A549 (cell line): ENCODE measurements at regions not wholly inside any gene's neighbourhood (a gene's known extent, or its start where the extent isn't known, plus 50 kb on each side); places are given as distances from the start of the nearest gene placed in this dataset.

Experiments used
- ATAC-seq, 2 experiments: fragments of 200-7000 bp in 1 of 2; fragments of >200 bp in 1 of 2; cut with Nextera tagmentation in 1 of 2; cut with Tn5 transposase in 1 of 2; 3 replicates each; pipeline versions ENCODE4 v1.8.0 to v1.9.1; 2018 to 2020; ENCODE audit warnings: mild to moderate bottlenecking in 1 of 2, moderate library complexity in 1 of 2
- CTCF ChIA-PET: fragments of 300-600 bp; sonication (Branson Sonifier 250); formaldehyde crosslinking; extraction: SDS; loops from one replicate; lab custom pipeline; 2021; ENCODE audit warnings: antibody characterized with exemption, inconsistent platforms; lab: Yijun Ruan, JAX
- POLR2A ChIA-PET: fragments of 350-600 bp; formaldehyde crosslinking; extraction: SDS; loops from one replicate; lab custom pipeline; 2021; ENCODE audit warnings: antibody characterized with exemption, inconsistent platforms; lab: Yijun Ruan, JAX
- DNase-seq, 2 experiments: peaks; one replicate each; pipeline versions ENCODE4 v3.0.0 to v3.0.0-alpha.2; 2011 to 2016; ENCODE audit warnings: low read depth in 1 of 2, low spot score in 1 of 2
- FAIRE-seq: peaks from 2 replicates; lab custom pipeline; 2011; peaks lifted over from hg19 to GRCh38; lab: Jason Lieb, UNC
- H3K27ac ChIP-seq, 2 experiments: fragments of >200 bp; sonication (Bioruptor Twin); formaldehyde crosslinking; 3 replicates each; pipeline ENCODE4 v1.5.1; 2016 to 2017
- H3K4me1 ChIP-seq: fragments of >200 bp; sonication (Bioruptor Twin); formaldehyde crosslinking; 3 replicates; pipeline ENCODE4 v1.6.1; 2016
- H3K4me2 ChIP-seq: fragments of >200 bp; sonication (Bioruptor Twin); formaldehyde crosslinking; 3 replicates; pipeline ENCODE4 v1.6.1; 2016
- H3K4me3 ChIP-seq: fragments of >200 bp; sonication (Bioruptor Twin); formaldehyde crosslinking; 3 replicates; pipeline ENCODE4 v1.5.1; 2016
- H3K9me3 ChIP-seq: fragments of >200 bp; sonication (Bioruptor Twin); formaldehyde crosslinking; 3 replicates; pipeline ENCODE4 v1.6.1; 2016
- CEBPB ChIP-seq, 2 experiments: fragments of >200 bp in 1 of 2; sonication (Bioruptor Twin) in 1 of 2; formaldehyde crosslinking in 1 of 2; IDR thresholded peaks; 2 replicates each; pipeline ENCODE4 v1.6.1; 2012 to 2016
- CHD2 ChIP-seq: fragments of 150-350 bp; IDR thresholded peaks from 2 replicates; pipeline ENCODE4 v1.6.1; 2014; ENCODE audit warnings: low read length; ENCODE audit not compliant: partially characterized antibody
- CHD4 ChIP-seq: fragments of 200-600 bp; sonication (generic); IDR thresholded peaks from 2 replicates; pipeline ENCODE4 v1.6.1; 2016; ENCODE audit warnings: antibody characterized with exemption, mild to moderate bottlenecking, borderline replicate concordance
- EHF ChIP-seq: fragments of 250-450 bp; sonication (Bioruptor Pico); IDR thresholded peaks from 2 replicates; pipeline ENCODE4 v1.5.0; 2020; ENCODE audit warnings: mild to moderate bottlenecking
- EP300 ChIP-seq, 2 experiments: fragments of >200 bp; sonication (Bioruptor Twin); formaldehyde crosslinking; IDR thresholded peaks; 2 replicates in 1 of 2; 3 replicates in 1 of 2; pipeline ENCODE4 v1.6.1; 2016 to 2017
- FOSB ChIP-seq: fragments of 250-450 bp; sonication (Bioruptor Pico); IDR thresholded peaks from 2 replicates; pipeline ENCODE4 v1.5.0; 2020; ENCODE audit warnings: mild to moderate bottlenecking, moderate library complexity
- FOSL2 ChIP-seq, 2 experiments: fragments of 450-650 bp in 1 of 2; fragments of >200 bp in 1 of 2; sonication (Bioruptor Twin) in 1 of 2; formaldehyde crosslinking; IDR thresholded peaks; 2 replicates each; pipeline versions ENCODE4 v1.5.0 to v1.6.1; 2016 to 2020; ENCODE audit warnings: mild to moderate bottlenecking in 1 of 2, moderate library complexity in 1 of 2
- FOXS1 ChIP-seq: fragments of 250-450 bp; sonication (Bioruptor Pico); IDR thresholded peaks from 2 replicates; pipeline ENCODE4 v1.5.0; 2020; ENCODE audit warnings: mild to moderate bottlenecking, moderate library complexity
- HOXB13 ChIP-seq: fragments of 250-450 bp; sonication (Bioruptor Pico); IDR thresholded peaks from 2 replicates; pipeline ENCODE4 v1.5.0; 2020; ENCODE audit warnings: low read depth, mild to moderate bottlenecking, moderate library complexity
- HOXB5 ChIP-seq: fragments of 250-450 bp; sonication (Bioruptor Pico); IDR thresholded peaks from 2 replicates; pipeline ENCODE4 v1.5.0; 2020; ENCODE audit warnings: mild to moderate bottlenecking, moderate library complexity
- MAFK ChIP-seq: fragments of 450-650 bp; IDR thresholded peaks from 2 replicates; pipeline ENCODE4 v1.6.1; 2014; ENCODE audit not compliant: partially characterized antibody
- MAZ ChIP-seq: fragments of 150-350 bp; IDR thresholded peaks from 2 replicates; pipeline ENCODE4 v1.6.1; 2014; ENCODE audit warnings: antibody characterized with exemption, low read depth, low read length, borderline replicate concordance
- MYC ChIP-seq: IDR thresholded peaks from 2 replicates; pipeline ENCODE4 v1.6.1; 2012; ENCODE audit warnings: mild to moderate bottlenecking, inconsistent platforms, low read length, improper control_type of control experiment, borderline replicate concordance
- NR3C1 ChIP-seq: fragments of >200 bp; sonication (Bioruptor Twin); formaldehyde crosslinking; IDR thresholded peaks from 3 replicates; pipeline ENCODE4 v1.6.1; 2017
- RCOR1 ChIP-seq: fragments of 150-350 bp; IDR thresholded peaks from 2 replicates; pipeline ENCODE4 v1.6.1; 2014; ENCODE audit warnings: antibody characterized with exemption, low read length, low read depth
- TP53 ChIP-seq: fragments of 250-450 bp; sonication (Bioruptor Pico); IDR thresholded peaks from 2 replicates; pipeline ENCODE4 v1.5.0; 2021; ENCODE audit warnings: mild to moderate bottlenecking, moderate library complexity
- WGBS: methylation state at CpG from one replicate; pipeline ENCODE4 v1.1.6; 2017; ENCODE audit errors: missing lambda C conversion rate; 5-methylcytosine and 5-hydroxymethylcytosine counted together
- TF ChIP-seq, protein P1 (sequence below): IDR thresholded peaks from 2 replicates; pipeline ENCODE4 v1.6.1; 2012
- TF ChIP-seq, protein P2 (sequence below): fragments of 150-350 bp; IDR thresholded peaks from 2 replicates; pipeline ENCODE4 v1.6.1; 2014; ENCODE audit warnings: low read depth, mild to moderate bottlenecking, low read length
- TF ChIP-seq, protein P3 (sequence below): fragments of 450-650 bp; IDR thresholded peaks from 2 replicates; pipeline ENCODE4 v1.6.1; 2014; ENCODE audit warnings: antibody characterized with exemption
- TF ChIP-seq, protein P4 (sequence below): fragments of >200 bp; sonication (Bioruptor Twin); formaldehyde crosslinking; IDR thresholded peaks from 3 replicates; pipeline ENCODE4 v1.5.1; 2016
- TF ChIP-seq, protein P5 (sequence below): fragments of 200-600 bp; sonication (generic); IDR thresholded peaks from 2 replicates; pipeline ENCODE4 v1.6.1; 2016; ENCODE audit warnings: antibody characterized with exemption, mild to moderate bottlenecking, moderate library complexity
- TF ChIP-seq, protein P6 (sequence below): fragments of >200 bp; sonication (Bioruptor Twin); formaldehyde crosslinking; IDR thresholded peaks from 3 replicates; pipeline ENCODE4 v1.6.1; 2016

DNA sequence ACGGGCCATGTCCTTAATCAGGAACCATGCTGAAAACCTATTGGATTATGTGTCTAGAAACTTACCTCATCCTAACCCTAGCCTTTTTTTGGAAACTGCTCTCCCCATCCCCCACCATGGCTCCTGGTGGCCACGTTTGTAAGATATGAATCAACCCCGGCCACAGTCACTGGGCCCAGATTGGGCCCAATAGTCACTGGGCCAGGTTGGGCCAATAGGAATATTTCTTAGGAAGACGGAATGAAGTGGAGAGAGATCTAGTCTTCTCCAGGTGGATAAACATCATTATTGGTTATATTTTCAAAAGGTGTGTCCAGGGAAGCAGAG lies 468.7 kb downstream of the ARHGEF28 start:
- ChIA-PET CTCF (interaction anchor here (1.4 kb wide), 1 partner anchor 547 kb away, joined by 4 read pairs; no protein-coding TSS in a partner anchor), POLR2A (no interaction called here)
- TF ChIP-seq, protein P1, sequence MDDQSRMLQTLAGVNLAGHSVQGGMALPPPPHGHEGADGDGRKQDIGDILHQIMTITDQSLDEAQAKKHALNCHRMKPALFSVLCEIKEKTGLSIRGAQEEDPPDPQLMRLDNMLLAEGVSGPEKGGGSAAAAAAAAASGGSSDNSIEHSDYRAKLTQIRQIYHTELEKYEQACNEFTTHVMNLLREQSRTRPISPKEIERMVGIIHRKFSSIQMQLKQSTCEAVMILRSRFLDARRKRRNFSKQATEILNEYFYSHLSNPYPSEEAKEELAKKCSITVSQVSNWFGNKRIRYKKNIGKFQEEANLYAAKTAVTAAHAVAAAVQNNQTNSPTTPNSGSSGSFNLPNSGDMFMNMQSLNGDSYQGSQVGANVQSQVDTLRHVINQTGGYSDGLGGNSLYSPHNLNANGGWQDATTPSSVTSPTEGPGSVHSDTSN = no peak
- TF ChIP-seq TP53 (CRISPR knock-in tag) = no peak
- TF ChIP-seq CEBPB (IDR thresholded peaks at IDR 0.05) = no peak
- no peak for TF ChIP-seq MYC
- TF ChIP-seq EHF (CRISPR knock-in tag) = no peak
- TF ChIP-seq FOXS1 (CRISPR knock-in tag) = no peak
- TF ChIP-seq HOXB5 (CRISPR knock-in tag) = no peak
- TF ChIP-seq MAZ = no peak
- TF ChIP-seq, protein P2, sequence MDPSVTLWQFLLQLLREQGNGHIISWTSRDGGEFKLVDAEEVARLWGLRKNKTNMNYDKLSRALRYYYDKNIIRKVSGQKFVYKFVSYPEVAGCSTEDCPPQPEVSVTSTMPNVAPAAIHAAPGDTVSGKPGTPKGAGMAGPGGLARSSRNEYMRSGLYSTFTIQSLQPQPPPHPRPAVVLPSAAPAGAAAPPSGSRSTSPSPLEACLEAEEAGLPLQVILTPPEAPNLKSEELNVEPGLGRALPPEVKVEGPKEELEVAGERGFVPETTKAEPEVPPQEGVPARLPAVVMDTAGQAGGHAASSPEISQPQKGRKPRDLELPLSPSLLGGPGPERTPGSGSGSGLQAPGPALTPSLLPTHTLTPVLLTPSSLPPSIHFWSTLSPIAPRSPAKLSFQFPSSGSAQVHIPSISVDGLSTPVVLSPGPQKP = no peak
- TF ChIP-seq, protein P3, sequence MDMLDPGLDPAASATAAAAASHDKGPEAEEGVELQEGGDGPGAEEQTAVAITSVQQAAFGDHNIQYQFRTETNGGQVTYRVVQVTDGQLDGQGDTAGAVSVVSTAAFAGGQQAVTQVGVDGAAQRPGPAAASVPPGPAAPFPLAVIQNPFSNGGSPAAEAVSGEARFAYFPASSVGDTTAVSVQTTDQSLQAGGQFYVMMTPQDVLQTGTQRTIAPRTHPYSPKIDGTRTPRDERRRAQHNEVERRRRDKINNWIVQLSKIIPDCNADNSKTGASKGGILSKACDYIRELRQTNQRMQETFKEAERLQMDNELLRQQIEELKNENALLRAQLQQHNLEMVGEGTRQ = no peak
- TF ChIP-seq CHD4 = no peak
- TF ChIP-seq HOXB13 = no peak
- TF ChIP-seq FOSB (CRISPR knock-in tag) = no peak
- TF ChIP-seq, protein P4, sequence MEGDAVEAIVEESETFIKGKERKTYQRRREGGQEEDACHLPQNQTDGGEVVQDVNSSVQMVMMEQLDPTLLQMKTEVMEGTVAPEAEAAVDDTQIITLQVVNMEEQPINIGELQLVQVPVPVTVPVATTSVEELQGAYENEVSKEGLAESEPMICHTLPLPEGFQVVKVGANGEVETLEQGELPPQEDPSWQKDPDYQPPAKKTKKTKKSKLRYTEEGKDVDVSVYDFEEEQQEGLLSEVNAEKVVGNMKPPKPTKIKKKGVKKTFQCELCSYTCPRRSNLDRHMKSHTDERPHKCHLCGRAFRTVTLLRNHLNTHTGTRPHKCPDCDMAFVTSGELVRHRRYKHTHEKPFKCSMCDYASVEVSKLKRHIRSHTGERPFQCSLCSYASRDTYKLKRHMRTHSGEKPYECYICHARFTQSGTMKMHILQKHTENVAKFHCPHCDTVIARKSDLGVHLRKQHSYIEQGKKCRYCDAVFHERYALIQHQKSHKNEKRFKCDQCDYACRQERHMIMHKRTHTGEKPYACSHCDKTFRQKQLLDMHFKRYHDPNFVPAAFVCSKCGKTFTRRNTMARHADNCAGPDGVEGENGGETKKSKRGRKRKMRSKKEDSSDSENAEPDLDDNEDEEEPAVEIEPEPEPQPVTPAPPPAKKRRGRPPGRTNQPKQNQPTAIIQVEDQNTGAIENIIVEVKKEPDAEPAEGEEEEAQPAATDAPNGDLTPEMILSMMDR = no peak
- DNase-seq = no peak
- H3K4me3 ChIP-seq = no peak overlapping the region
- 62% methylated on average over 4 of the region's 4 CpGs for WGBS
- no peaks in the 10 kb centered on the region for H3K4me1 ChIP-seq
- FAIRE-seq = no peak
- H3K27ac ChIP-seq = no peak overlapping the region
- H3K4me2 ChIP-seq = no peak overlapping the region
- no peak for ATAC-seq
- peaks cover 4% of the 10 kb centered on the region; the same call in 2 of the 3 replicates for H3K9me3 ChIP-seq

DNA sequence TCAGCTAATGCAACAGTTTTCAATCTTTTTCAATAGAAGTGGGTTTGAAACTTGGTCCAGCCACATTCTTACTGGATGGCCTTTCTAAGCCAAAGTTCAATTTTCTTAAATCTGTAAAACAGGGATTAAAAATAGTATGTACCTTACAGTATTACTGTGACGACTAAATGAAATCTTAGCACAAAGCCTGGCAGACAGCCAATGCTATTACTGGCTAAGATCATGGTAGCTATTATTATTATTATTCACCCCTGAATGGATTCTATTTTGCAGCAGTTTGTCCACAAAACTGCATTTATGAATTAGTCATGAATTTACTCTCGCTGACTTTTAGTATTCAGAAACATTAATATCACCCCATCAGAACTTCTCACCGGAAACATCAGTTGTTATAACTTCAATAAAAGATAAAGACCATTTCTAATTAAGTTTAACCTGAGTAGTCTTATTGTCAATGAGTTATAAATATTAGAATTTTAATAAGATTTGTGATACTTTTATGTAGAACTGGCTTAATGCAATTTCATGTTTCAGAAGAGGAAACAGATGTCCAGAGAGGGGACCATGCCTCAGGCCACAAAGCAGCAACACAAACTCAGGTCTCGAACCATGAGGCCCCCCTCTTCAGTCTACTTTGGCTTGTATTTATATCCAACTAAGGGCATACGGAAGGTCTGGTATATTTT lies 468.2 kb downstream of the ARHGEF28 start:
- H3K9me3 ChIP-seq = no peaks in the 10 kb centered on the region; the same call in 2 of the 3 replicates
- H3K27ac ChIP-seq = no peak overlapping the region
- no peak for TF ChIP-seq HOXB5 (CRISPR knock-in tag)
- TF ChIP-seq FOSL2 (IDR thresholded peaks at IDR 0.05) = no peak
- no peak for TF ChIP-seq FOSL2 (CRISPR knock-in tag; IDR thresholded peaks at IDR 0.05)
- no peak for TF ChIP-seq RCOR1
- TF ChIP-seq MAFK = no peak
- TF ChIP-seq, protein P5, sequence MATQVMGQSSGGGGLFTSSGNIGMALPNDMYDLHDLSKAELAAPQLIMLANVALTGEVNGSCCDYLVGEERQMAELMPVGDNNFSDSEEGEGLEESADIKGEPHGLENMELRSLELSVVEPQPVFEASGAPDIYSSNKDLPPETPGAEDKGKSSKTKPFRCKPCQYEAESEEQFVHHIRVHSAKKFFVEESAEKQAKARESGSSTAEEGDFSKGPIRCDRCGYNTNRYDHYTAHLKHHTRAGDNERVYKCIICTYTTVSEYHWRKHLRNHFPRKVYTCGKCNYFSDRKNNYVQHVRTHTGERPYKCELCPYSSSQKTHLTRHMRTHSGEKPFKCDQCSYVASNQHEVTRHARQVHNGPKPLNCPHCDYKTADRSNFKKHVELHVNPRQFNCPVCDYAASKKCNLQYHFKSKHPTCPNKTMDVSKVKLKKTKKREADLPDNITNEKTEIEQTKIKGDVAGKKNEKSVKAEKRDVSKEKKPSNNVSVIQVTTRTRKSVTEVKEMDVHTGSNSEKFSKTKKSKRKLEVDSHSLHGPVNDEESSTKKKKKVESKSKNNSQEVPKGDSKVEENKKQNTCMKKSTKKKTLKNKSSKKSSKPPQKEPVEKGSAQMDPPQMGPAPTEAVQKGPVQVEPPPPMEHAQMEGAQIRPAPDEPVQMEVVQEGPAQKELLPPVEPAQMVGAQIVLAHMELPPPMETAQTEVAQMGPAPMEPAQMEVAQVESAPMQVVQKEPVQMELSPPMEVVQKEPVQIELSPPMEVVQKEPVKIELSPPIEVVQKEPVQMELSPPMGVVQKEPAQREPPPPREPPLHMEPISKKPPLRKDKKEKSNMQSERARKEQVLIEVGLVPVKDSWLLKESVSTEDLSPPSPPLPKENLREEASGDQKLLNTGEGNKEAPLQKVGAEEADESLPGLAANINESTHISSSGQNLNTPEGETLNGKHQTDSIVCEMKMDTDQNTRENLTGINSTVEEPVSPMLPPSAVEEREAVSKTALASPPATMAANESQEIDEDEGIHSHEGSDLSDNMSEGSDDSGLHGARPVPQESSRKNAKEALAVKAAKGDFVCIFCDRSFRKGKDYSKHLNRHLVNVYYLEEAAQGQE = no peak
- TF ChIP-seq, protein P6, sequence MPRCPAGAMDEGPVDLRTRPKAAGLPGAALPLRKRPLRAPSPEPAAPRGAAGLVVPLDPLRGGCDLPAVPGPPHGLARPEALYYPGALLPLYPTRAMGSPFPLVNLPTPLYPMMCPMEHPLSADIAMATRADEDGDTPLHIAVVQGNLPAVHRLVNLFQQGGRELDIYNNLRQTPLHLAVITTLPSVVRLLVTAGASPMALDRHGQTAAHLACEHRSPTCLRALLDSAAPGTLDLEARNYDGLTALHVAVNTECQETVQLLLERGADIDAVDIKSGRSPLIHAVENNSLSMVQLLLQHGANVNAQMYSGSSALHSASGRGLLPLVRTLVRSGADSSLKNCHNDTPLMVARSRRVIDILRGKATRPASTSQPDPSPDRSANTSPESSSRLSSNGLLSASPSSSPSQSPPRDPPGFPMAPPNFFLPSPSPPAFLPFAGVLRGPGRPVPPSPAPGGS = no peak
- no peak for TF ChIP-seq CHD2
- no peak for TF ChIP-seq EP300 (IDR thresholded peaks at IDR 0.05)
- TF ChIP-seq NR3C1 = no peak
- ChIA-PET POLR2A (no interaction called here), CTCF (interaction anchor here (0.6 kb wide), 1 partner anchor 867 kb away, joined by 3 read pairs; no protein-coding TSS in a partner anchor)
- WGBS = 69% methylated on average over 5 of the region's 5 CpGs
- DNase-seq (no peak), ATAC-seq (no peak), FAIRE-seq (no peak)
- H3K4me1 ChIP-seq = no peaks in the 10 kb centered on the region
- H3K4me2 ChIP-seq = no peak overlapping the region
- H3K4me3 ChIP-seq = no peak overlapping the region
